DOHH2 (cell line): ENCODE measurements at regions not wholly inside any gene's neighbourhood (a gene's known extent, or its start where the extent isn't known, plus 50 kb on each side); places are given as distances from the start of the nearest gene placed in this dataset.

Experiments used
- CTCF ChIP-seq: fragments of 200-600 bp; sonication (generic); IDR thresholded peaks from one replicate; pipeline ENCODE4 v1.5.1; 2014; ENCODE audit warnings: antibody characterized with exemption, mild to moderate bottlenecking, low read depth, low read length; ENCODE audit not compliant: poor library complexity, severe bottlenecking
- EZH2phosphoT487 ChIP-seq: fragments of 200-600 bp; sonication (generic); IDR thresholded peaks from 2 replicates; pipeline ENCODE4 v1.6.1; 2017; ENCODE audit warnings: borderline replicate concordance, mild to moderate bottlenecking, antibody characterized with exemption, low read length, moderate library complexity, mixed read lengths

- TF ChIP-seq CTCF: no peak
- no peak for TF ChIP-seq EZH2phosphoT487
Observed at GRCh38 chrX:131942034-131942433, 81.1 kb upstream of the STK26 start.
